ENCODE measurements at regions not wholly inside any gene's neighbourhood (a gene's known extent, or its start where the extent isn't known, plus 50 kb on each side); places are given as distances from the start of the nearest gene placed in this dataset.

GRCh38 chr3:27578032-27578431 lies 93.8 kb upstream of the SLC4A7 start:
- Histone ChIP-seq H3K4me3 (no peak overlapping the region), H3K27ac (ENCODE audit: low read depth in 1 of 2, low read length in 1 of 2) (peak overlapping the region in 1 of 2 donors; percentile 16), H3K36me3 (ENCODE audit: control insufficient read depth in 4 of 4, insufficient read depth in 4 of 4, low read length in 4 of 4) (no peaks in the 10 kb centered on the region), H3K4me1 (ENCODE audit: control insufficient read depth in 5 of 5, insufficient read depth in 5 of 5, low read length in 5 of 5) (peaks cover 0 to 4% (median 0%) of the 10 kb centered on the region in 5 donors), H3K9me3 (ENCODE audit: control insufficient read depth in 4 of 4, insufficient read depth in 3 of 4, low read length in 3 of 4) (no peaks in the 10 kb centered on the region), H3K27me3 (ENCODE audit: control insufficient read depth in 3 of 3, insufficient read depth in 3 of 3, low read length in 2 of 3) (no peaks in the 10 kb centered on the region), H3K9ac (ENCODE audit: insufficient read depth in 1 of 2, low read length in 2 of 2) (no peak overlapping the region)
- ATAC-seq (ENCODE audit: insufficient read depth, low FRiP score) (no peak), DNase-seq (no peak)
- 96 to 97% methylated on average over 1 of the region's 1 CpG for WGBS, 2 donors
- TF ChIP-seq CTCF (IDR thresholded peaks at IDR 0.05; ENCODE audit: control extremely low read depth, extremely low read depth): no peak

DNA sequence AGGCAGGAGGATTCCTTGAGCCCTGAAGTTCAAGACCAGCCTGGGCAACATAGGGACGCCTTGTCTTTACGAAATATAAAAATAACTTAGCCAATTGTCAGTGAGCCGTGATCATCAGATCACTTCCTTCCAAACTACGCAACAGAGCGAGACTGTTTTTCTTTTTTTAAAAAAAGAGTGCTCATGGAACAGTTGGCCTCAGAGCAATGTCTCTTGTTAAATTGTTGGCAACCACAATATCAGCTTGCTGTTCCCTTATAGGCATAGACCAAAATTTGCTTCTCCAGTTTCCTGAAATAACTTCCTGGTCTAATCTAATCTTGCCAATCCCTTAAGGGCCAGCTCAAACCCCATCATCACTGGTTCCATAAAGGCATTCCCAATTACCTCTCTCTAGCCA lies 93.3 kb upstream of the SLC4A7 start:
- H3K36me3 ChIP-seq (ENCODE audit: control insufficient read depth in 4 of 4, insufficient read depth in 4 of 4, low read length in 4 of 4): no peaks in the 10 kb centered on the region
- no peak overlapping the region for H3K4me3 ChIP-seq
- H3K27me3 ChIP-seq (ENCODE audit: control insufficient read depth in 3 of 3, insufficient read depth in 3 of 3, low read length in 2 of 3): no peaks in the 10 kb centered on the region
- H3K9me3 ChIP-seq (ENCODE audit: control insufficient read depth in 4 of 4, insufficient read depth in 3 of 4, low read length in 3 of 4): no peaks in the 10 kb centered on the region
- ATAC-seq (ENCODE audit: insufficient read depth, low FRiP score): no peak
- no peak for DNase-seq
- 67 to 72% methylated on average over 5 of the region's 5 CpGs for WGBS, 2 donors
- peak overlapping the region in 1 of 2 donors; percentile 48 for H3K27ac ChIP-seq (ENCODE audit: low read depth in 1 of 2, low read length in 1 of 2)
- no peak for TF ChIP-seq CTCF (IDR thresholded peaks at IDR 0.05; ENCODE audit: control extremely low read depth, extremely low read depth)
- no peak overlapping the region for H3K9ac ChIP-seq (ENCODE audit: insufficient read depth in 1 of 2, low read length in 2 of 2)
- H3K4me1 ChIP-seq (ENCODE audit: control insufficient read depth in 5 of 5, insufficient read depth in 5 of 5, low read length in 5 of 5): peaks cover 0 to 4% (median 0%) of the 10 kb centered on the region in 5 donors

GRCh38 chr3:27576171-27576570 lies 92.0 kb upstream of the SLC4A7 start:
- DNase-seq (no peak), ATAC-seq (ENCODE audit: insufficient read depth, low FRiP score) (no peak)
- WGBS, 2 donors: 81 to 88% methylated on average over 3 of the region's 3 CpGs
- TF ChIP-seq CTCF (IDR thresholded peaks at IDR 0.05; ENCODE audit: control extremely low read depth, extremely low read depth): no peak
- no peak overlapping the region for H3K9ac ChIP-seq (ENCODE audit: insufficient read depth in 1 of 2, low read length in 2 of 2)
- H3K27ac ChIP-seq (ENCODE audit: low read depth in 1 of 2, low read length in 1 of 2): no peak overlapping the region
- H3K4me3 ChIP-seq: no peak overlapping the region
- H3K36me3 ChIP-seq (ENCODE audit: control insufficient read depth in 4 of 4, insufficient read depth in 4 of 4, low read length in 4 of 4): no peaks in the 10 kb centered on the region
- no peaks in the 10 kb centered on the region for H3K9me3 ChIP-seq (ENCODE audit: control insufficient read depth in 4 of 4, insufficient read depth in 3 of 4, low read length in 3 of 4)
- H3K4me1 ChIP-seq (ENCODE audit: control insufficient read depth in 5 of 5, insufficient read depth in 5 of 5, low read length in 5 of 5): peaks cover 0 to 4% (median 0%) of the 10 kb centered on the region in 5 donors
- no peaks in the 10 kb centered on the region for H3K27me3 ChIP-seq (ENCODE audit: control insufficient read depth in 3 of 3, insufficient read depth in 3 of 3, low read length in 2 of 3)

DNA sequence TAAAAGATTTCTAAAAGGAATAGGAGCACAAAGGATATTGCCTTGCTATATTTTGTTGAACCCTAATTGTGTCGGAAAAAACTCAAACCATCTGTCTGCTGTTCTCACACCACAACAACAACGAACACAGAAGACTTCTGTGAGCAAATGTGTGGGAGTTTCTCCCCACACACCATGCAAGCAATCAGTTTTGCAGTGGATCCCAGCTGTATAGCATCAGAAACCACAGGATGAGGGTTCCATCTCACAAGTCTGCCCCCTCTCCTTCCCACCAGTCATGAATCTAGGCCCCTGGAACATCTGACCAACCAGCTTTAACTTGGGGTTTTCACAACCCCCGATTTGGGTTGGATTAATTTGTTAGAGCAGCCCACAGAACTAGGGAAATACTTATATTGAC lies 91.3 kb upstream of the SLC4A7 start:
- TF ChIP-seq CTCF (IDR thresholded peaks at IDR 0.05; ENCODE audit: control extremely low read depth, extremely low read depth): no peak
- H3K36me3 ChIP-seq (ENCODE audit: control insufficient read depth in 4 of 4, insufficient read depth in 4 of 4, low read length in 4 of 4): no peaks in the 10 kb centered on the region
- no peak overlapping the region for H3K9ac ChIP-seq (ENCODE audit: insufficient read depth in 1 of 2, low read length in 2 of 2)
- no peak overlapping the region for H3K27ac ChIP-seq (ENCODE audit: low read depth in 1 of 2, low read length in 1 of 2)
- H3K4me1 ChIP-seq (ENCODE audit: control insufficient read depth in 5 of 5, insufficient read depth in 5 of 5, low read length in 5 of 5): peaks cover 0 to 4% (median 0%) of the 10 kb centered on the region in 5 donors
- no peak overlapping the region for H3K4me3 ChIP-seq
- no peak for DNase-seq
- no peaks in the 10 kb centered on the region for H3K27me3 ChIP-seq (ENCODE audit: control insufficient read depth in 3 of 3, insufficient read depth in 3 of 3, low read length in 2 of 3)
- no peak for ATAC-seq (ENCODE audit: insufficient read depth, low FRiP score)
- 69 to 77% methylated on average over 3 of the region's 3 CpGs for WGBS, 2 donors
- H3K9me3 ChIP-seq (ENCODE audit: control insufficient read depth in 4 of 4, insufficient read depth in 3 of 4, low read length in 3 of 4): no peaks in the 10 kb centered on the region
